ENCODE measurements at regions not wholly inside any gene's neighbourhood (a gene's known extent, or its start where the extent isn't known, plus 50 kb on each side); places are given as distances from the start of the nearest gene placed in this dataset.

DNA sequence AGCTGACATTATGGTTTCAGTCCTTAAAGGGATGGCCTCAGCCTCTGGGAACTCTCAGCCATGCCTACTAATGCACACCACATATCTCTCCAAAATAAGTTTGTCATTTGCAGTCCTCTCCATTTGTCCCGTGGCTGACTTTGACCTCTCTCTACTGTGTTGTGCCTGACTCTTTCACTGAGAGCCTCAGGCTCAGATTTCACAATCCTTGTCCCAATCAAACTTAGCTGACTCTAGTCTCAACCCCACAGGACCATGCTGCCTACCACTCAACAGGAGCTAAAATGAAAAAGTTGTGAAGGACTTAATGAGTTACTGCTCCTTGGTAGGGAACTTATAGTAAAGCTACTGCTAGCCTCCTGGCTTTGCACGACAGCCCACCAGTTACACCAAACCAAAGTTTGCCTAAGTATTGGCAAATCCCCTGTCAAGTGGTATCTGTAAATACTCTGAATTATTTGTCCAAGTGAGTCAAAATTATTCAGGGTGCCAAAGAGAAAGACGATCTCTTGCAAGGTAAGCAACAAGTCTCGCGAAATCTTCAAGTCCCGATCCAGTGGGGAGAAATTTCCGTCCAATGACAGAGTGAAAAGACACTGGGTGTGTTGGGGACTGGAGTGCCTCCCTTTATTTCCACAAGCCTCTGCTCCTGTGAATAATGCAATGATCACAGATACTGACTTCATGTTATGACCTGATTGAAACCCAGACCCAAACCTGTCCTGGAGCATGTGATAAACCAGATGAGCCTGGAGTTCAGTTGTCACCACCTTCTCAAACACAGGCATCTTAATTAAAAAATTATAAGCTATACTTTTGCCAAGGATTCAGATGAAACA is 124.4 kb upstream of the FOXQ1 start:
- TF ChIP-seq, protein P1, sequence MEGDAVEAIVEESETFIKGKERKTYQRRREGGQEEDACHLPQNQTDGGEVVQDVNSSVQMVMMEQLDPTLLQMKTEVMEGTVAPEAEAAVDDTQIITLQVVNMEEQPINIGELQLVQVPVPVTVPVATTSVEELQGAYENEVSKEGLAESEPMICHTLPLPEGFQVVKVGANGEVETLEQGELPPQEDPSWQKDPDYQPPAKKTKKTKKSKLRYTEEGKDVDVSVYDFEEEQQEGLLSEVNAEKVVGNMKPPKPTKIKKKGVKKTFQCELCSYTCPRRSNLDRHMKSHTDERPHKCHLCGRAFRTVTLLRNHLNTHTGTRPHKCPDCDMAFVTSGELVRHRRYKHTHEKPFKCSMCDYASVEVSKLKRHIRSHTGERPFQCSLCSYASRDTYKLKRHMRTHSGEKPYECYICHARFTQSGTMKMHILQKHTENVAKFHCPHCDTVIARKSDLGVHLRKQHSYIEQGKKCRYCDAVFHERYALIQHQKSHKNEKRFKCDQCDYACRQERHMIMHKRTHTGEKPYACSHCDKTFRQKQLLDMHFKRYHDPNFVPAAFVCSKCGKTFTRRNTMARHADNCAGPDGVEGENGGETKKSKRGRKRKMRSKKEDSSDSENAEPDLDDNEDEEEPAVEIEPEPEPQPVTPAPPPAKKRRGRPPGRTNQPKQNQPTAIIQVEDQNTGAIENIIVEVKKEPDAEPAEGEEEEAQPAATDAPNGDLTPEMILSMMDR (IDR thresholded peaks at IDR 0.05) = no peak
- no peak for TF ChIP-seq ELF4 (CRISPR knock-in tag; IDR thresholded peaks at IDR 0.05; ENCODE audit: low read depth)
